Psoas muscle (tissue), 7 donors: ENCODE measurements at regions not wholly inside any gene's neighbourhood (a gene's known extent, or its start where the extent isn't known, plus 50 kb on each side); places are given as distances from the start of the nearest gene placed in this dataset.
A peak's percentile ranks its signal among the peaks of the same experiment; 100 is the strongest.
"Not testable (repeated sequence)": the region's sequence is repeated elsewhere in the genome, so short reads cannot be mapped to it uniquely, and the experiment has no call there.

Experiments used
- ATAC-seq, 4 donors: fragments of 200-7000 bp; cut with Tn5 transposase; one replicate each; pipeline ENCODE4 v1.9.1; 2020; ENCODE audit warnings: moderate library complexity in 3 of 4, mild to moderate bottlenecking in 2 of 4
- DNase-seq, 2 donors: peaks; one replicate each; pipeline ENCODE4 v3.0.0-alpha.2; 2020
- H3K27ac ChIP-seq: fragments of 200-600 bp; one replicate; pipeline ENCODE4 v1.8.0; 2022
- H3K27me3 ChIP-seq, 3 donors: fragments of 200-600 bp in 1 of 3; one replicate each; pipeline versions ENCODE4 v1.6.1 to v1.8.0; 2013 to 2022; ENCODE audit warnings: low read length in 2 of 3, mild to moderate bottlenecking in 2 of 3, moderate library complexity in 1 of 3; ENCODE audit not compliant: insufficient read depth in 3 of 3
- H3K36me3 ChIP-seq, 2 donors: fragments of 200-600 bp in 1 of 2; one replicate each; pipeline versions ENCODE4 v1.6.1 to v1.8.0; 2013 to 2022; ENCODE audit warnings: low read depth in 1 of 2, mild to moderate bottlenecking in 1 of 2, moderate library complexity in 1 of 2; ENCODE audit not compliant: insufficient read depth in 1 of 2
- H3K4me1 ChIP-seq: fragments of 200-600 bp; one replicate; pipeline ENCODE4 v1.8.0; 2022
- H3K4me3 ChIP-seq: fragments of 200-600 bp; one replicate; pipeline ENCODE4 v1.8.0; 2022; ENCODE audit warnings: mild to moderate bottlenecking
- H3K9me3 ChIP-seq: fragments of 200-600 bp; one replicate; pipeline ENCODE4 v1.8.0; 2022
- CTCF ChIP-seq: fragments of 200-600 bp; IDR thresholded peaks from one replicate; pipeline ENCODE4 v1.8.0; 2022; ENCODE audit warnings: antibody characterized with exemption
- WGBS, 3 donors: extraction: QIAGEN DNeasy Blood & Tissue Kit; methylation state at CpG; one replicate each; pipeline versions ENCODE4 v1.1.6 to v1.1.7; 2013; 5-methylcytosine and 5-hydroxymethylcytosine counted together
- intact Hi-C, 2 donors: fragments of 100-400 bp; cut with DNase I; formaldehyde crosslinking; loops; one replicate each; pipeline versions ENCODE4 v1.11.0 to v1.14.2; 2022
- donor health status: healthy with polysubstance abuse.
- donor health status: DM: no; HTN: no; CAD: no; lungs with moderate emphysema.
- donor health status: Bipolar disorder and iron deficiency.
- donor health status: healthy.
- donor health status: DM: yes; HTN: yes; CAD: no.
- donor health status: DM: no; HTN: no; CAD: no.
- donor health status: DM: yes; HTN: yes; CAD: no.

- ATAC-seq: peak; percentile 81 to 89 (median 84)
- Histone ChIP-seq H3K36me3 (no peaks in the 10 kb centered on the region), H3K27ac (peak overlapping the region; percentile 54), H3K9me3 (no peaks in the 10 kb centered on the region), H3K27me3 (no peaks in the 10 kb centered on the region), H3K4me1 (peaks cover 22% of the 10 kb centered on the region), H3K4me3 (no peak overlapping the region)
- no peak for TF ChIP-seq CTCF
- 25 to 43% (median 27%) methylated on average over 5 of the region's 5 CpGs for WGBS, 3 donors
- intact Hi-C loops: loop anchor here in 1 of 2 donors (5.0 kb wide), 2 partner anchors 65 to 190 kb away; partner anchors contain the start of gene STARD13
- DNase-seq: peak; percentile 34 to 77
These were observed 67.0 kb upstream of the STARD13 start for GRCh38 chr13:33352526-33352925.

- WGBS, 3 donors: 27 to 39% (median 35%) methylated on average over 4 of the region's 4 CpGs
- intact Hi-C loops: loop anchor here in 1 of 2 donors (5.0 kb wide), 2 partner anchors 66 to 189 kb away; partner anchors contain the start of gene STARD13
These were observed 67.7 kb upstream of the STARD13 start for GRCh38 chr13:33353210-33353609.

GRCh38 chr13:33353646-33354045, 68.1 kb upstream of the STARD13 start:
- Histone ChIP-seq H3K36me3 (no peaks in the 10 kb centered on the region), H3K4me3 (no peak overlapping the region), H3K9me3 (no peaks in the 10 kb centered on the region), H3K27ac (no peak overlapping the region), H3K4me1 (peaks cover 22% of the 10 kb centered on the region), H3K27me3 (no peaks in the 10 kb centered on the region)
- TF ChIP-seq CTCF: no peak
- DNase-seq: no peak
- intact Hi-C loops: loop anchor here in 1 of 2 donors (5.0 kb wide), 2 partner anchors 66 to 189 kb away; partner anchors contain the start of gene STARD13
- 82 to 89% (median 85%) methylated on average over 4 of the region's 4 CpGs for WGBS, 3 donors
- ATAC-seq: no peak

More at GRCh38 chr13:33353210-33353609, 67.7 kb upstream of the STARD13 start:
- H3K36me3 ChIP-seq: no peaks in the 10 kb centered on the region
- ATAC-seq (peak in 3 of 4 donors; percentile 9 to 53 (median 39)), DNase-seq (peak; percentile 29 to 67)
- no peak overlapping the region for H3K4me3 ChIP-seq
- no peaks in the 10 kb centered on the region for H3K27me3 ChIP-seq
- H3K9me3 ChIP-seq: no peaks in the 10 kb centered on the region
- TF ChIP-seq CTCF: no peak
- peaks cover 22% of the 10 kb centered on the region for H3K4me1 ChIP-seq
- peak overlapping the region; percentile 54 for H3K27ac ChIP-seq

- Histone ChIP-seq H3K4me1 (peaks cover 22% of the 10 kb centered on the region), H3K27ac (peak overlapping the region; percentile 11), H3K27me3 (no peaks in the 10 kb centered on the region), H3K4me3 (no peak overlapping the region), H3K9me3 (no peaks in the 10 kb centered on the region), H3K36me3 (no peaks in the 10 kb centered on the region)
- DNase-seq (no peak), ATAC-seq (peak; percentile 44 to 76 (median 60))
- no peak for TF ChIP-seq CTCF
- intact Hi-C loops: no loop called here
- WGBS, 3 donors: 46 to 67% (median 52%) methylated on average over 6 of the region's 6 CpGs
These were observed 69.8 kb upstream of the STARD13 start for GRCh38 chr13:33355201-33355895.

- WGBS, 3 donors: 94 to 97% (median 96%) methylated on average over 9 to 14 of the region's 17 CpGs
- intact Hi-C loops, ATAC-seq, H3K27ac ChIP-seq, H3K36me3 ChIP-seq, H3K4me1 ChIP-seq, H3K9me3 ChIP-seq, DNase-seq, H3K4me3 ChIP-seq, H3K27me3 ChIP-seq: not testable (repeated sequence)
These were observed 72.5 kb upstream of the STARD13 start for GRCh38 chr13:33358076-33358475.
